ENCODE measurements at regions not wholly inside any gene's neighbourhood (a gene's known extent, or its start where the extent isn't known, plus 50 kb on each side); places are given as distances from the start of the nearest gene placed in this dataset.

DNA sequence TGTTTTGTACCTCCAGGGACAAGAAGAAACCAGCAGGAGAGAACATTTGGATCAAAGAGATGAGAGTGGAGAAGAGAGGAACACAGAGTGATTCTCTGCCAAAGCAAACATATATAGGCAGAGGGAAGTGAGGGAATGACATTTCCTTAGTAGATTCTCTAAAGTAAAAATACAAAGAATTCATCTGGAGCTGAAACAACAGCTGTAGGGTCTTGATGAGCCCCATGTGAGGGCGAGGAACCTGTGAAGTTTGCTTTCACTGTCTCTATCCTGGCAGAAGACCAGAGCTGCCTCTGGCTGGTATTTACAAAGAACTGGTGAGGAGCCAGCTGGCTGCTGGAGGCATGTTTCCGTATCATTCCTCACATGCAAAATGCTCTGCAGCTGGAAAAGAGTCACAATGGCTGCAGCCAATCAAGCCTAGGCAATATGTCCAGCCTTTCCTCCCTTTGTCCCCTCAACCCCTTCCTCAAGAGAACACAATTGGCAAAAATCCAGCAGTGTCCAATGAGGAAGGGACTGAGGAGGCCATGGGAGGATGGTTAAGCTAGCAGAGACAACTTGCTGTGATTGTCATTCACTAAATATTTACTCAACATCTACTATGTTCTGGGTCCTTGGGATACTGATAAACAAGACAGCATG lies 122.5 kb downstream of the PHLDA1 start:
- DNase-seq (ENCODE audit: low read depth), result peak; percentile 66

DNA sequence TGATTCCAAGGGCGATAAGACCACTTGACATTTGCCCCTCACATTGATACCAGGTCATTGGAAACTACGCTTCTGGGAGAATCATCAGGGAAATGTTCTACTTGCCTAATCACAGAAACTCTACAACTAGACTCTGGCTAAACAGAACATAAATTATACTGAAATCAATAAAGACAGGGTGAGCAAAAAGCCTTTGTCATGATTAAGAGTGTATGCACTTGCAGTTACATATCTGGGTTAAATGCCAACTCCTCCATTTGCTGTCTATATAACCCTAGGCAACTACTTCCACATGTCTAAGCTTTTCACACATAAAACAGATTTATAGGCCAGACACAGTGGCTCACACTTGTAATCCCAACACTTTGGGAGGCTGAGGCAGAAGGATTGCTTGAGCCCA lies 125.7 kb downstream of the PHLDA1 start:
- DNase-seq (ENCODE audit: low read depth), result no peak

DNA sequence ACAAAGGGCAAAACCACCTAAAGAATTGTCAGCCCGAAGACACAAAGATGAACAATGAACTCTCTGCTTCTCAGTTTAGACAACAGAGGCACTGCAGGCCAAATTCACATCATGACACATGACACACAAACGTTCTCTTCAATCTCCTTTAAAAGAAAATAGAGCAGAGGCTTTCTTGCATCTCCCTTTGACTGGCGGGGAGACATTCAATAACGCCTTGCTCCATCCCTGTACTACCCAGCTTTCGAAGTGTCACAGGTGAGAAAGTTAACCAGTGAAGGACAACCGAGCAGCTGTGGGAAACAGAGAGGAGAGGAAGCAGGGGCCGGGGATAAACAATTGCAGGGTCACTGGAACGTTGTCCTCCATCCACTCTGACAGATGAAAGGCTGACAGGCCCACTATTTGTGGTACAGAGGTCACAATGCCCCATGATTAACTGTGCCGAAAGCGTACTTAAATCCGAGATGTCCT lies 130.8 kb downstream of the PHLDA1 start:
- no peak for DNase-seq (ENCODE audit: low read depth)

DNA sequence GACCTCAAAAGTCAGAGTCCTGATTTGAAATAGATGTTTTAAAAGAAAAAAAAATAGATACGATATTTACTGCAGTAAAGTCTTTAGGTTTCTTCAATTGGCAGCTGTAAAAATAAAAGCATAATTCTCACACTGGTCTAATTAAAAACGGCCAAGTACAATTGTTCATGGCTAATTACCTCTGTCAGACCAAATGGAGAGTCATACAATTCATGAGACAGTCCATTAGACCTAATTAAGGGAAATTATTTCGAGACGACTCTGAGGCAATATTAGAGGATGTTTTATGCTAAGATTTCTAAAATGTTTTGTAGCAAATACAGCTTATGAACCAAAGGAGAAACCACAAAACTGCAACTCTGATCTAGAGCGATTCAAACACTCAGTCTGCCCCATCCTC lies 131.3 kb downstream of the PHLDA1 start:
- DNase-seq (ENCODE audit: low read depth), result peak; percentile 25

- no peak for DNase-seq (ENCODE audit: low read depth)
These were observed 136.4 kb downstream of the PHLDA1 start for GRCh38 chr12:75894965-75895754.

- no peak for DNase-seq (ENCODE audit: low read depth)
These were observed 137.8 kb downstream of the PHLDA1 start for GRCh38 chr12:75893765-75894164.

DNA sequence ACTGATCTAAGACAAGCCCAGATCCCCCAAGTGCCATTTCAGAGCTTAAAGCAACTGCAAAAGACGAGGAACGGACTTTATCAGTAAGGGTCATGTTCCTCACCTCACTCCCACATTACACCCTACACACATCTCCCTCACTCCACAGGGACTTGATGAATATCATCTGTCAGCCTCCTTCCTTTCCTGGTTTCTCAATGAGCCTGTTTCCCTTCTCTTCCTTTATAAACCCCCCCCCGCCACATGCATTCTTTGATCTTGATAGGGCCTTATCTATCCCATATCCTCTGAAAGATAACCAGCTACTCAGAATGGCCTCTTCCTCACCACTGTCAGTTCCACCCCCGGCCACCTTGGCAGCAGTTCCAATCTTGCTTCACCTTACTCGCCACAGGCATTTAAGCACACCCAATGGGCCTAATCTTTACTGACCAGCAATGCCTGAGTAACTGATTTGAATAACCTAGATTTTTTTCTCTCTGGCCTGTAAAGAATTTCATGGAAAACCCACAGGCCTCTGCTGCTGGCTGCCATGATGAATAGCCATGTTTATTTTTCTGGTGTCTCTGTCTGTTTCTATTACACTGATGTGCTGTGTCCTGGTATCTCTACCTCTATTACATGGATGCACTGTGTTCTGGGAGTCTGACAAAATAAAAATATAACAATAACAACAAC lies 138.7 kb downstream of the PHLDA1 start:
- DNase-seq (ENCODE audit: low read depth), result peak; percentile 89

- DNase-seq (ENCODE audit: low read depth), result peak; percentile 27
These were observed 140.5 kb downstream of the PHLDA1 start for GRCh38 chr12:75891072-75891471.

- DNase-seq (ENCODE audit: low read depth), result peak; percentile 20
These were observed 140.9 kb downstream of the PHLDA1 start for GRCh38 chr12:75890660-75891059.

DNA sequence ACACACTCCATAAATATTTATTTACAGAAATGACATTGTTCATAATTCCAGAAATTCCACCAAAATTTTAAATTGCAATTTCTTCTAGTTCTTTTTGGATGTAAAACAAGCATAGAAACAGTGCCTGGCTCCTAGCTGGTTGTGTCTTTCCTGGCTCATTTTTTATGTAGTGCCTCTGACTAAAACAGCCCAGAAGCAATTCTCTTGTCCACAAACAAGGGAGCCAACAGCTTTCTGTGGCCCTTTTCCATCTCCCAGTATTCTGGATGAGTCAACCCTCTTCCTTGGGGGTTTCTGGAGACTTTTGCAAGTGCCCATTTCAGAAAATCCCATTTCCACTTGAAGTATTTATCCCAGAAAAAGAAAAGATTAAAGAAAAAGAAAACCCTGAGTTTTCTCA lies 141.4 kb downstream of the PHLDA1 start:
- peak; percentile 76 for DNase-seq (ENCODE audit: low read depth)

- peak; percentile 53 for DNase-seq (ENCODE audit: low read depth)
These were observed 142.5 kb downstream of the PHLDA1 start for GRCh38 chr12:75888874-75889613.

GRCh38 chr12:75888399-75888798 lies 143.2 kb downstream of the PHLDA1 start:
- DNase-seq (ENCODE audit: low read depth), result no peak

- DNase-seq (ENCODE audit: low read depth), result no peak
These were observed 143.6 kb downstream of the PHLDA1 start for GRCh38 chr12:75887979-75888378.

- DNase-seq (ENCODE audit: low read depth), result no peak
These were observed 147.1 kb downstream of the PHLDA1 start for GRCh38 chr12:75884465-75884985.

DNA sequence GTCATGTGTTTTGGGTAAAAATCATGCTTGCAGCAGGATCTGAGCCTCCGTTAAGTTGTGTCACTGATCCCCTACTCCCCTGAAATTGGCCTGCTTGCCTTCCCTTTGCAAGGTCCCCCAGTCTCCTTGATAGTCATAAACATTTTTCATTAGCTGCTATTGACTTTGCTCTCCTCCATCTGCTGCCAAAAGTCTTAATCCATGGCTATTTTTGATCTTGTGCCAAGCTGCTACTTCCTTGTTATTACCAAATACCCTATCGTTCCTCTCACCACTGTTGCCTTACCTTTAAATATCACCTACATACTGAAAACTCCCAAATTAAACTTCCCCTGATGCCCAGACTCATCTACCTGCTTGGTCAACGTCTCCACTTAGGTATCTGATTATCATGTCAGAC lies 148.3 kb downstream of the PHLDA1 start:
- DNase-seq (ENCODE audit: low read depth), result no peak

GRCh38 chr12:75882421-75882820 lies 149.2 kb downstream of the PHLDA1 start:
- no peak for DNase-seq (ENCODE audit: low read depth)

GRCh38 chr12:75881920-75882319 lies 149.7 kb downstream of the PHLDA1 start:
- no peak for DNase-seq (ENCODE audit: low read depth)

DNA sequence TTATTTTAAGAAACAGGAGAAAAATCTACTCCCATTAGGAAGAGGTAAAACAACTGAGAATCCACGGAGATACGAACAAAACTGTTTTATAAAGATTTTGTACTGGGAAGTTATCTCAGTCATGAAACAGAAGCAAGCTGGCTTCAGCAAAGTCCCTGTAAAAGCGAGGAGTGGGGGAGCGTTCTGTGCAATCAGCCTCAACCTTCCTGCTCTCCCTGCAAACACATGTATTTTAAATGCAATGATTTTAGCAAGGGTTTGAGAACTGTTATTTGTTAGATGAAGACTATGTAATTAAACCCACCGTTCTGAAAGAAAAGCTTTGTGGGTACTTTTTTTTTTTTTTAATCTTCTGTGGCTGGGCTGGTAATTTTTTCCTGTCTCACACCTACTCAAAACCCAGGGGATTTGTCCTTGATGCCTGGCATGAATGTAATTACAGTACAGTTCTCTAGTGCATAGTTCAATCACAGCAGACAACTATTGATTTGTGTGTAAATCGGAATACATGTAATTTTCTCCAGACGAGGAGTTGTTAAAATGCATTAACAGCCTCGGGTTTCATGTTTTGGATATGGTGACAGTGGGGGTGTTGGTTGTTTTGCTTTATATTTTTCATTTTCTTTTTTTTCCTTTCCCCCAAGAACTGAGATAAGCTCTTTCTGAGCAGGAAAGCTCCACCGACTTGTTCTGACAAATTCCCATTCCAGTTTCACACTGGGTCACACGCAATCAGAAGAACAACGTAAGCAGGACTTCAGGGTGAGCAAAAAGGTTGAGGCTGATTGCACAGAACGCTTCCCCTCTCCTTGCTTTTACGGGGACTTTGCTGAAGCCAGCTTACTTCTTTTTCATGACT lies 153.6 kb downstream of the PHLDA1 start:
- DNase-seq (ENCODE audit: low read depth), result no peak

- DNase-seq (ENCODE audit: low read depth), result no peak
These were observed 154.5 kb downstream of the PHLDA1 start for GRCh38 chr12:75876832-75877762.

GRCh38 chr12:75874441-75874840 lies 157.1 kb downstream of the PHLDA1 start:
- DNase-seq (ENCODE audit: low read depth), result no peak
